HG03045 (cell line): ENCODE measurements at regions not wholly inside any gene's neighbourhood (a gene's known extent, or its start where the extent isn't known, plus 50 kb on each side); places are given as distances from the start of the nearest gene placed in this dataset.
"Not testable (repeated sequence)": the region's sequence is repeated elsewhere in the genome, so short reads cannot be mapped to it uniquely, and the experiment has no call there.

Experiments
- ATAC-seq: cut with Tn5 transposase; IDR thresholded peaks from one replicate; pipeline ENCODE4 v1.9.1; 2021; ENCODE audit warnings: mild to moderate bottlenecking, moderate library complexity; ENCODE audit not compliant: unreplicated experiment

DNA sequence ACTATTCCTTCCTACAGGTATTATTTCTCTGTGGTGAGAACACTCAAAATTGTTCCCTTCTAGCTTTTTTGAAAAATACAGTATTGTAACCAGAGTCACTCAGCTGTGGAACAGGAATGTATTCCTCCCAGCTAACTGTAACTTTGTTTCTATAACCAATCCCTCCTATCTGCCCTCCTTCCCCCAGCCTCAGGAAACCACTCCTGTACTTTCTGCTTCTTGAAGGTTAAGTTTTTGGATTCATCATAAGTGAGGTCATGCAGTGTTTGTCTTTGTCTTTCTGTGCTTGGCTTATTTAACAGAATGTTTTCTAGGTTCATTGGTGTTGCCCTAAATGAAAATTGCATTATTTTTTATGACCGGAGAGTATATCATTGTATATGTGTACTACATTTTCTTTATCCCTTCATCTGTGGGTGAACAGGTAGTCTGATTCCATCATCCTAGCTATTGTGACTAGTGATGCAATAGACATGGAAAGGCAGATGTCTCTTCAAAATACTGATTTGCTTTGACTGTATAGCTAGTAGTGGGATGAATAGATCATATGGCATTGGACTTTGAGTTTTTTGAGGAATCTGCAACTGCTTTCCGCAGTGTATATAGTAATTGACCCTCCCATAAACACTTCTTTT, 112.9 kb upstream of the GRK3 start:
- ATAC-seq: no peak

DNA sequence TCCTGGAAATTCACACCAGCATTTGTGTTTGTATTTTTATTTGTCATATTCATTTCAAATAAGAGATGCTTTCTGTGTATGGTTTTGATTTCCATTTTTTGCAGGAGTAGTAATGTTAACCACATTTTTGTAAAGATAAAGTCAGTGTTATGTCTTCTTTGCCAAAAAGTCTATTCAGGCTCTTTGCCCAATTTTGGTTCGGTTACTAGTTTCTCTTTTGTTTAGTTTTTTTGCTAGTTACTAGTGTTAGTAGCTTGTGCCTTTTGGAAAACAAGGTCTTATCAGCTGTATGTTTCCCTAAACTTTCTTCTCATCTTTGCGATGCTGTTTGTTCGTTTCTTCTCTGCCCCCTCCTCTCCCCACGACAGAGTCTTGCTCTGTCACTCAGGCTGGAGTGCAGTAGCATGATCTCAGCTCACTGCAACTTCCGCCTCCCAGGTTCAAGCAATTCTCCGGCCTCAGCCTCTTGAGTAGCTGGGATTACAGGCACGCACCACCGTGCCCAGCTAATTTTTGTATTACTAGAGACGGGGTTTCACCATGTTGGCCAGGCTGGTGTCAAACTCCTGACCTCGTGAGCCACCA, 112.3 kb upstream of the GRK3 start:
- no peak for ATAC-seq

DNA sequence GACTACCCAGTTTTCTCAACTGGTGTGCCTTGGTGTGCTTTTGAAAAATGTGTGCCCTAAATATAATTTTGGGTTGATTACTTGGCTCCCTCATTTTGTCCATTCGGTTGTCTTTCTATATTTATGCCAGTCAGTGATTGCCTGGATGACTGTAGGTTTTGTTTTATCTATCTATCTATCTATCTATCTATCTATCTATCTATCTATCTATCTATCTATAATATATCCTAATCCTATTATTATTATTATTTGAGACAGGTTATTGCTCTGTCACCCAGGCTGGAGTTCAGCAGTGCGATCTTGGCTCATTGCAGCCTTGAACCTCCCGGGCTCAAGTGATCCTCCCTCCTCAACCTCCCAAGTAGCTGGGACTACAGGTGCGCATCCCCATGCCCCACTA, 111.4 kb upstream of the GRK3 start:
- ATAC-seq: no peak

DNA sequence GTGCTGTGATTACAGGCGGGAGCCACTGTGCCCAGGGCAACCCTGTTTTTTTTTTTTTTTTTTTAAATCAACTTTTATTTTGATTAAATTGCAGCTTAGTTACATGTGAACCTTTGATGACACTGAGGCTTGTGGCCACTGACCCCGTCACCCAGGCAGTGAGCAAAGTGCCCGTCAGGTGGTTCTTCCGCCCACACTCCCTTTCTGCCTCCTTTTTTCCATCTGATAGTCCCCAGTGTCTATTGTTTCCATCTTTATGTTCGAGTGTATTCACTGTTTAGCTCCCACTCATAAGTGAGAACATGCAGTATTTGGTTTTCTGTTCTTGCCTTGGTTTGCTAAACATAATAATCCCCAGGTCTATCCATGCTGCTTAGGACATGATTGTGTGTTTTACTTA, 110.9 kb upstream of the GRK3 start:
- no peak for ATAC-seq

DNA sequence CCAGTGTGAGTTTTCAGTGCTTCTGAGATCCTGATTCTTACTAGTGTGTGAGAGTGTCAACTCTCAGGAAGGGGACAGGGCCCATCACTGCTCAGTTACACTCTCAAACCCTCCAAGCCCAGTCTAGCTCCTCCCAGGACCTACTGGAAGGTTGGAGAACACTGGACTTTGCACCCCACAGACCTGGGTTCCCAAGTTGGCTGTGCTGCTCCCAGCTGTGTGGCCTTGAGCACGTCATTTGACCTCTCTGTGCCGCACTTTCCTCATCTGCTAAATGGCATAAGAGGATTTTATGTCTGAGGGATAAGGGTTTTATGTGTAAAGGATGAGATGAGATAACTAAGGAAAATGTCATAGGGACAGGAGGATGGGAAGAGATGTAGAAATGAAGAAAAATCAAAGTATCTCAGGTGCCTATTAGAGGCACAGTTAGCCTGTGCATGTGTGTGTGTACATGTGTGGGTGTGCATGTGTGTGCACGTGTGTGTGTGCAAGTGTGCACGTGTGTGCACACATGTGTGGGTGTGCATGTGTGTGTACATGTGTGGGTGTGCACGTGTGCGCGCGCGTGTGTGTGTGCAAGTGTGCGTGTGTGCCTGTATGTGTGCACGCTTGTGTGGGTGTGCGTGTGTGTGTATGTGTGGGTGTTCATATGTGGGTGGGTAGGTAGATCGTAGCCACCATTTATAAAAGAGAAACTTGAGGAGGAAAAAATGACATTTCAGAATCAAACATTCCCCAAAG, 108.0 kb upstream of the GRK3 start:
- not testable (repeated sequence) for ATAC-seq

DNA sequence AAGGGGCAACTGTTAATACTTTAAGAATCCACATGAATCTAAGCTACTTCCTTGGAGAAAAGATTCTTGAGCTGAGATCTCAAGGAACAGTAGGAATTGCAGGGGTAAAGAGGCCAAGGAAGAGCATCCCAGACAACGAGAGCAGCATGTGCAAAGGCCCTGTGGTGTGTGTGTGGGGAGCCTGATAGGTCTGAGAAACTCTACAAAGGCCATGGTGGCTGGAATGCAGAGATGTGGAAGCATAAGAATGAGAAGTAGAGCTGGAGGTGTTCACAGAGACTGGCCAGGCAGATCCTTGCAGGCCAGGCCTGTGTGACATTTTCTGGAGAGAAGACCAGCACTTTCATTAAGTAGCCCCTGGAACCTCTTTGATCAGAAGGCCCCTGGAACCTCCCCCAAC, 105.8 kb upstream of the GRK3 start:
- ATAC-seq: not testable (repeated sequence)

DNA sequence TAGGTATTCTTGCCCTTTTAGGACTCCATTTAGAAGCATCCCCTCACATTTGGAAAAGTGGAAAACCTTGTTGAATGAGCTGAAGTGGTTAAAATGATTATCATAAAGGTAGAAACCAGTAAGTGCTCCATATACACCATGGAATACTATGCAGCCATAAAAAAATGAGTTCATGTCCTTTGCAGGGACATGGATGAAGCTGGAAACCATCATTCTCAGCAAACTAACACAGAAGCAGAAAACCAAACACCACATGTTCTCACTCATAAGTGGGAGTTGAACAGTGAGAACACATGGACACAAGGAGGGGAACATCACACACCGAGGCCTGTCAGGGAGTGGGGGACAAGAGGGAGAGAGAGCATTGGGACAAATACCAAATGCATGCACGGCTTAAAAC, 103.8 kb upstream of the GRK3 start:
- not testable (repeated sequence) for ATAC-seq

DNA sequence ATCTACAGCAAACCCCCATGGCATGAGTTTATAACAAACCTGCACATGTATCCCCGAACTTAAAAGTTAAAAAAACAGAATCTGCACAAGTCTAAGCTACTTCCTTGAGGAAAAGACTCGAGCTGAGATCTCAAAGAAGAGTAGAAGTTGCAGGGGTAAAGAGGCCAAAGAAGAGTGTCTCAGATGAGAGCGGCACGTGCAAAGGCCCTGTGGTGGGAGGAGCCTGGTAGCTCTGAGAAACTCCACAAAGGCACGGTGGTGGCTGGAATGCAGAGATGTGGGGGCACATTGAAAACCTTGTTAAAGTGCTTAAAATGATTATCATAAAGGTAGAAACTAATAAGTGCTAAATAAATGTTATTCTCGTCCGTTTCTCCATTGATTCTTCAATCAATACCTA, 103.2 kb upstream of the GRK3 start:
- no peak for ATAC-seq

DNA sequence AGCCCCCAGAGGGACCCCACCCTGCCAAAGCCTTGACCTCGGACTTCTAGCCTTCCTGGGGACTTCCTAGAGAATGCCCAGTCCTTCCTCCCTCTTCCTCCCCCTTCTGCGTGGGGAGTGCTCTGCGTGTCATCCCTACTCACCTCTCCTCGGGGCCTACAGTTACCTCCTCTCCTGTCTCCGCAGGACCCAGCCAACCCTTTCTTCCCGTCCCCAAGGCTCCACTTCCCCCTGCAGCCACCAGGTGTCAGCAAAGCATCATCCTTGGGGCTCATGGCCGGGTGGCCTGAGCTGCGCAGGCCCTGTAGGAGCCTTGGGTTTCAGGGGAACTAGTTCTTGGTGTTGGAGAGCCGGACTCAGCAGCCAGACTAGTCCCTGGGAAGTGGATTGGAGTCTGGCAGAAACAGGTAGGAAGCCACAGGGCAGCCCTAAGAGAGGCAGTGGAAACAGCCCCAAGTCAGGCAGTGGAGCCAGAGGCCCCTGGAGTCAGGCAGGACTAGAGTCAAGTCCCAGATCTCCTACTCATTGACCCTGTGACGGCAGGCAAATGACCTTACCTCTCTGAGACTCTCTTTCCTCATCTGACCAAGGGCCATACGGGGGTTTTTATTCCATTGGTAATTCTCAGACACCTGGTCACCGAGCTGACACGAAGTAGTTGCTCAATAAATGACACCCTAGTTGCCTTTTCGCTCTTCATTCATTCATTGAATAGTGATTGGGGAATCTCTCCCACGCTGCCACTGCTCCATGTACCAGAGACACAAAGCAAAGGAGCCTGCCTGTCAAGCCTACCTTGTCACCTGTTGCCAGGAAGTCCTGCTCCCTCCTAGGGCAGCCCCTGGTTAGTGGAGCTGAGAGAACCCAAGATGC, 101.8 kb upstream of the GRK3 start:
- ATAC-seq: peak; percentile 56

DNA sequence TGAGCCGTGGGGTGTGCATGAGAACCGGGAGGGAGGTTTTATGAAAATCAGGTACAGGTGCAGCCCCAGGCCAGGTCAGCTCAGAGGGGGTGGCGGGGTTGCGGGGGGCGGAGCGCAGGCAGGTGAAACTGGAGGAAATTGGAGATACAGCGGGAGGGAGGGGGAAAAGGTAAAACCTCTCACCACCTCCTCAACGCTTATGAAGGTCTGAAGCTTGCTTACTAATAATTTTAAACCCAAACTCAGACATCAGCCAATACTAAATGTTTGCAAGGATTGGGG, 101.2 kb upstream of the GRK3 start:
- ATAC-seq: not testable (repeated sequence)

DNA sequence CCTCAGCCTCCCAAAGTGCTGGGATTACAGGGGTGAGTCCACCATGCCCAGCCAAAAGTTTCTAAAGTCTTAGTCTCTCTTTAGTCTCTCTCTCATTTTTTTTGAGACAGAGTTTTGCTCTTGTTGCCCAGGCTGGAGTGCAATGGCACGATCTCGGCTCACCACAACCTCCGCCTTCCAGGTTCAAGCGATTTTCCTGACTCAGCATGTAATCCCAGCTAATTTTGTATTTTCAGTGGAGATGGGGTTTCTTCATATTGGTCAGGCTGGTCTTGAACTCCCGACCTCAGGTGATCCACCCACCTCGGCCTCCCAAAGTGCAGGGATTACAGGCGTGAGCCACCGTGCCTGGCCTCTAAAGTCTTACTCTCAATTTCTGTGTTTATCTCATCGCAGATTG, 100.1 kb upstream of the GRK3 start:
- ATAC-seq: not testable (repeated sequence)

DNA sequence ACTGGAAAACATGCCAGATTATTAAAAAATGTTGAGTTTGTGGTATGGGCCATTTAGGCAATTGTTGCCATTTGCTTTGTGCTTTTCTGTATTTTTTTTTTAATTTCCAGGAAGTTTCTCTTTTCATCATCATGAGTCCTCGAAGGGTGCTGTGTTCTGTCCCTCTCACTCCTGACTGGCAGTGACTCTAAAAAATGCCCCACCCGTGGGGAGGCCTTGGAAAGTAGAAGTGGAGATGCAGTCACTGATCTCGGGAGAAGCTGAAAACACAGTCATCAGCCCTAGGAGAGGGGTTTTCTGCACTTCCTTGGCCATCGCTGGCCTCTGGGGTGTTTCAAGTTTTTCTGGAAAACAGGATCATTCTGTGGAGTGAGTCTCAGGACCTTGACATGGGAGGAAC, 98.5 kb upstream of the GRK3 start:
- ATAC-seq: no peak

DNA sequence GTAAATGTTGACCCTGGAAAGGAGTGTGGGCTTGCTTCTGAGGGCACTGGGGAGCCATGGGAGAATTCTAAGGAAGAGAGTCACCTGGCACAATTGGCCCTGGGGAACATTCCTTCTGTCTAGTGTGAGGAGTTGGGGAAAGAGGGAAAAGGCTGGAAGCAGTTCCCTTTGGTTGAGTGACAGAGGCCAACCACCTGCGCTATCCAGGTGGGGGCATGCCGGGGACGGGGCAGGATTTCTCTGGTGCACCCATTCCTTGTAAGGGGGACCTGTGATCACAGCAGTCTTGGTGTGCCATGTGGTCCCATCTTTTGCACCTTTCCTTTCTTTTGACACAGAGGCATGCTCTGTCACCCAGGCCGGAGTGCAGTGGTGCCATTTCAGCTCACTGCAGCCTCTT, 92.1 kb upstream of the GRK3 start:
- no peak for ATAC-seq

DNA sequence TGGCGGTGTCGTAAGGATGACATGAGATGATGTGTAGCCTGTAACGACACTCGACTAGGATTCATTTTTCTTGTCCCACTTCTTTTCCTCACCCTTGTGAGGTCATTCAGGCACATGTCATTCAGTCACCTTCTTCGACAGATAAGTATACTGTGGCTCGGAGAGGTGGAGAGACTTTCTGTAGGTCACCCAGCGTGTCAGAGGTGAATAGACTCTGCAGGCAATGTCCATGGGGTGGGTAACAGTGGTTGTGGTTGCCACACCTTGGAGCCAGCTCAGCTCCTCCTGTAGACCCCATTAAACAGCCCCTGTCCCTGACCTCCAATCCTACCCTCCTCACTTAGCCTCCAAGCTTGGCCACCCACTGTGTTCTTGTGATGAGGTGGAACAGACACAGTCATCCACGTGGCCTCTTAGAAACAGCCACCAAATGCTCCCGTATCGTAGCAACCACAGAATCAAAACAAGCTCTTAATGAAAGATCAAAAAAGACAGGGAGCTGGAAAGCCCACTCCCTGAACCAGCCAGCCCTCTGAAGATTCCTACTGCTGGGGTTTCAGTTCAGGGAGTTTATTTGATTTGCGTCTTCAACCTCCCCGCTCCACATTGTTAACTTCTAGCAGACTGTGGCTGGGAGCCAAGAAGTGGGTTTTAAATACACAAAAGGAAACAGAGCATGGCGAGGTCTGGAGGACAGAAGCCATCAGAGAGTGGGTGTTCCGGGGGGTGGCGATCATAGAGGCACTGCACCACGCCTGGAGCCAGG, 89.0 kb upstream of the GRK3 start:
- ATAC-seq: no peak

DNA sequence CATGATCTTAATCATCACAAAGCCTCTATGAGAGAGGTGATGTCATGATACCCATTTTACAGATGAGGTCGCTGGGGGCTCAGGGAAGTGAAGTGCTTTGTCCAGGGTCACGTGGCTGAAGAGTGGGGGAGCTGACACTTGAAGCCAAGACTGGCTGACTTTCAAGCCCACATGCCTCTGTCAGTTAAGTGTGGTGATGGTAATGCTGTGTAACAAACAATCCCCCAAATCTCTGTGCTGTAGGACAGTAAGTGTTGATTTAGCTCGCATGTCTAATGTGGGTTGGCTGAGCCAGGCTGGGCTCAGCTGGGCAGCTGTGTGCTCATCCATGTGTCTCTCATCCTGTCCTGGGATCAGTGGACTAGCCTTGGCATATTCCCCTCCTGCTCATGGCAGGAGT, 87.1 kb upstream of the GRK3 start:
- ATAC-seq: no peak

DNA sequence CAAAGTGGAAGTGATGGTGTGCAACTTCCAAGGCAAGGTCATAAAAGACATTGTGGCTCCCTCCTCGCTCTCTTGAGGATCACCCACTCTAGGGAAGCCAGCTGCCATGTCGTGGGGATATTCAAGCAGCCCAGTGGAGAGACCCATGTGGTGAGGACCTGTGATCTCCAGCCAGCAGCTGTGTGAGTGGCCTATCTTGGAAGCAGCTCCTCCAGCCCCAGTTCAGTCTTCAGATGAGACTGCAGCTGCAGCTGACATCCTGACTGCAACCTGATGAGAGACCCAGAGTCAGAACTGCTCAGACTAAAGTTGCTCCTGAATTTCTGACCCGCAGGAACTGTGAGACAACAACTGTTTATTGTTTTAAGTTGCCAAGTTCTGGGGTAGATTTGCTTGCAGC, 86.4 kb upstream of the GRK3 start:
- no peak for ATAC-seq

DNA sequence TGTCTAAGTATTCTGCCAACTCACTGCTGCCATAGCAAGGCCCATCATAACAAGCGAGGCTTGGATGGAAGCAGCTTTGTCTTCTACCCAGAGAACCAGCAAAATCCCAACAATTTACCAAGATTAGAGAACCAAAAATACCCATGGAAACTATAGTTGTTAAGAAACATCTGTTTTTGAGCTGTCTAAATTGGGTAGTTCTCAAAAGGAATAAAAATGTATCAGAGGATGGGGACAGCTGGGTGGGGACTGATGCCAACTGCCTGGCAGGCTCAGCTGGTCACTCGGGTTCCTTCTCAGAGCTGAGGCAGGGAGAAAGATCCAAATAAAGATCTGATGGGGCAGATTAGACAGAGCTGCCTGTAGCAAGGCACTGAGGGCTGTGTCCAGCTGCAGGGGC, 85.9 kb upstream of the GRK3 start:
- no peak for ATAC-seq

DNA sequence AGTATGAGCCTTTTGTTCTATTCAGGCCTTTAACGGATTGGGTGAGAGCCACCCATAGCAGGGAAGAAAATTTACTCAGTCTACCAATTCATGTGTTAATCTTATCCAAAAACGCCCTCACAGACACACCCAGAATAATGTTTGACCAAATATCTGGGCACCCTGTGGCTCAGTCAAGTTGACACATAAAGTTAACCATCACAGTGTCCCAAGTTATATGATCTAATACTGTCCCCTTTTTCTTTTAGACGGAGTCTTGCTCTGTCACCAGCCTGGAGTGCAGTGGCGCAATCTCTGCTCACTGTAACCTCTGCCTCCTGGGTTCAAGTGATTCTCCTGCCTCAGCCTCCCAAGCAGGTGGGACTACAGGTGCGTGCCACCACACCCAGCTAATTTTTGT, 83.6 kb upstream of the GRK3 start:
- not testable (repeated sequence) for ATAC-seq

DNA sequence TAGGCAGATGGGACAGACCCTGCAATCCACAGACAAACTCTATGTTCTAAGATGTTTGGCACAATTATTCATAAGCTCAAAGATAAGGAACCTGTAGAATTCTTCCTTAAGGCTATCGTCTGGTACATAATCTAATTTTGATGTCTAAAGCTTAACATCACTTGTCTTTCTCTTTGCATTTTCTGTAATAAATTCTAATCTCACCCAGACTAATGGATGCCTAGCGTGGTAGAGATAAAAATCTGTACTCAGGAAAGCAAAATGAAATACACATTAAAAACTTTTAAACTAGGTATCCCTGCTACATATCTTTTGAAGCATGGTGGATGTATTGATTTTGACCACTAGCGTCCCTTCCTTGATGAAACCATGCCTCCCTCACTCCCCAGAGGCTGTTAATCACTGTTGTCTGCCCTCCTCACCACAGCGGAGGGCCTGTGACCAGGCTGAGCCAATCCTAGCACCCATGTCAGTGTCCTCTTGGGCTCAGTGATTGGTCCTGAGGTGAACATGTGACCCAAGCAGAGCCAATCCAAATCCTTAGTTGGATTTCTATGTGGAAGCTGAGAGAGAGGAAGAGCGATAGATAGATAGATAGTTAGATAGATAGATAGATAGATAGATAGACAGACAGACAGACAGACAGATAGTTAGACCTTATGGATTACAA, 82.2 kb upstream of the GRK3 start:
- no peak for ATAC-seq

DNA sequence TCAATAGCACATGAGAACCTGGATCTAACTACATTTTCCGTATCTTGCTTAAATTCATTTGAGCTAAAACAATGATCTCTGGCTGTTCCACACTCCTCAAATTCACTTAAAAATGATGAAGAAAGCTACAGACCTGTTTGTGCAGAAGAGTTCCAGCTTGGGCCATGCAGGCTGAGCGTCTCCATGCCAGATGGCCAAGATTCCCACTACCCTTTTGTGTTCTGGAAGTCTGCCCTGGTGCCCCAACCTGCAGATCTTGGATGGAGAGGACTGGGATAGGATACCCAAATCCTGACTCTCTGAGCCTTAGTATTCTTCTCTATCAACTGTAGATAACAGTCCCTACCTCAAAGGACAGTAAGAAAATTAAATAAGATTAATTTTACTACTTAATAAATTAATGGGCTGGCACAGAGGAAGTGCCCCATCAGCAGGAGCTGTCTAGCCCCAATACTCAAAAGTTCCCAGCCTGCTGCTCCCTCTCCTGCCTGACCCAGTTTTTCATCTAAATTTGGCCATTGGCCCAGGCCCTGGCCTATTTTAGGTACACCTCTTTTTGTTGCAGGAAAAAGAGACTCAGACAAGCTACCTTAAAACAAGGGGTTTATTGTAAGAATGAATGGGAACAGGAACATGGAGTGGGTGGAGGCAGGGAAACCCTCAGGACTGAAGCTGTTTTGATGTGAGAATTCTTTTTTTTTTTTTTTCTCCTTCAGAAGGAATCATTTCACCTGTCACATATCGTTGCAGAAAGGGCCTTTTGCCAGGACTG, 81.4 kb upstream of the GRK3 start:
- no peak for ATAC-seq
